HG02642 (cell line): ENCODE measurements at regions not wholly inside any gene's neighbourhood (a gene's known extent, or its start where the extent isn't known, plus 50 kb on each side); places are given as distances from the start of the nearest gene placed in this dataset.
"Not testable (repeated sequence)": the region's sequence is repeated elsewhere in the genome, so short reads cannot be mapped to it uniquely, and the experiment has no call there.

Experiments used
- ATAC-seq: cut with Tn5 transposase; IDR thresholded peaks from one replicate; pipeline ENCODE4 v1.9.1; 2021; ENCODE audit warnings: mild to moderate bottlenecking; ENCODE audit not compliant: unreplicated experiment, poor library complexity

DNA sequence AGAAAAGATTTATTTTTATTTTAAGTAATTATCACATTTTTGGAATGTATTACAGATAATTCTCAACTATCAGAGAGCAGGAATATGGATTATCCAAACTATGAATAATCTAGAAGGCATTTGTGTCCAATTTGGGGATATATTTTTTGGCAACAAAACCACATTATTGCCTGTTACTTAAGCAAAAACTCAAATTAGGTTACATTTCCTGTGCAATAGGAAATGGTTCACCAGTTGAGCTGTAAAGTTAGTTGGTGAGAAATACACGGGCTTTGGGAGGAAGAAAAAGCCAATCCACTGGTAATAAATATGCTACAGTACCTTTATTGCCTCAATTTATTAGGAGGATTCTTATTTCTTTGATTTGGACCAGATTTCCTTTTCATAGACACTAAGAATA lies 1075.2 kb downstream of the PCDH9 start:
- ATAC-seq = no peak

GRCh38 chr13:66154354-66154753 lies 1075.8 kb downstream of the PCDH9 start:
- no peak for ATAC-seq

DNA sequence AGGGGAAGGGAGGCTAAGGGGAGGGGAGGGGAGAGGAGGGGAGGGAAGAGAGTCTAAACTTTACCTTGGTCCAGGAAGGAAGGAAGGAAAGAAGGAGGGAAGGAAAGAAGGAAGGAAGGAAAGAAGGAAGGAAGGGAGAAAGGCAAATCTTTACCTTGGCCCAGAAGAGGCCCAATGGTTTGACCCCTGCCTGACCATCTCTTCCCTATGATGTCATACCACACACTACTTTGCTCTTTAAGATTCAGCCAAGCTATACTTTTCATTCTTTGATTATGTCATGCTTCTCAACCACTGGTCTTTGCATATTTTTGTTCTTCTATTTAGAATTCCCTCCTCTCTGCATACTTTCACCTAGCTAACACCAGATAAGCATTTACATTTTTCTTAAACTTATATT lies 1077.5 kb downstream of the PCDH9 start:
- no peak for ATAC-seq

- ATAC-seq = not testable (repeated sequence)
Measured at GRCh38 chr13:66144357-66144756, 1085.8 kb downstream of the PCDH9 start.

- ATAC-seq = peak; percentile 25
Measured at GRCh38 chr13:66139701-66140100, 1090.4 kb downstream of the PCDH9 start.

- no peak for ATAC-seq
Measured at GRCh38 chr13:66139250-66139649, 1090.9 kb downstream of the PCDH9 start.

GRCh38 chr13:66138172-66138811 lies 1091.8 kb downstream of the PCDH9 start:
- ATAC-seq = peak; percentile 94

- no peak for ATAC-seq
Measured at GRCh38 chr13:66137384-66137783, 1092.8 kb downstream of the PCDH9 start.

DNA sequence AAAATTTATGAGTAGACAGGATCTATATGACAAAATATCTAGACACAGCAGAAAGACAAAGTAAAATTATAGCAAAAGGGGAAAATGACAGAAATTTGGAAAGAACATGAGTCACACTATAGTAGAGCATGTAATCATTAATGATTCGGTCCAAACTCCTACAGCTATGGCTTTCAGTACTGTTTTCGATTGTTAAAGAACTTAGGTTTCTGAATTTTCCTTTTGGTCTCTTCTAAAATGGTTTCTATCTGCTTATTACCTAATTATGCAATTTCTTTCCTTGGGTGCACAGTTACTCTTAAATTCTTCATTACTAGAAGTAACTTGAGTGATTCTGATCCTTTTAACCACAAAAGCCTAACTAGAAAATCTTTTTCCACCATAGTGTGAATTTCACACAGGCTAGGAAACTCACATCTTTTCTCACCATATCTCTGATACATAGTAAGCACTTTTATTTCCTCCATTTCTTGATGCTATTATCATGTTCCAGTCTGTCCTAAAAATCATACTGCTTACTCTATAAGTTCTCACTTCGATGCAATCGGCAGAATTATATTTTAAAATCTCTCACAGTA lies 1101.4 kb downstream of the PCDH9 start:
- peak; percentile 95 for ATAC-seq

DNA sequence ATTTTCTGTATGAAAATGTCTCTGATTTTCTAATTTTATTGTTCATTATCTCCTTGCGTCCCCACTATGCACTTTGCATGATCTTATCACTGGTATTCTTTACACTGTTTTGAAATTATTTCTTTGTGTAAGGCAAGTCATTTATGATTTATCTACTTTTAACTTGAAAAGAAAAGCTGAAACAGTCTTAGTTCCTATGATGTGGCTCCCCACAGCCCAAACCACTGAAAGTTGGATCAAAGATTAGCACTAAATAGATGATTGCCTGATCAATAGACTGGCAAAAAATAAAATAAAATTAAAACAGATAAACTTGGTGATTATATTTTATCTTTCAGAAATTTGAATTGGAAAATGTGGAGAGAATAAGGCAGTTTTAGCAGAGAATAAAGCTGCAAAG lies 1101.9 kb downstream of the PCDH9 start:
- peak; percentile 23 for ATAC-seq

- no peak for ATAC-seq
Measured at GRCh38 chr13:66117563-66117962, 1112.6 kb downstream of the PCDH9 start.

- ATAC-seq = no peak
Measured at GRCh38 chr13:66113882-66114526, 1116.1 kb downstream of the PCDH9 start.

DNA sequence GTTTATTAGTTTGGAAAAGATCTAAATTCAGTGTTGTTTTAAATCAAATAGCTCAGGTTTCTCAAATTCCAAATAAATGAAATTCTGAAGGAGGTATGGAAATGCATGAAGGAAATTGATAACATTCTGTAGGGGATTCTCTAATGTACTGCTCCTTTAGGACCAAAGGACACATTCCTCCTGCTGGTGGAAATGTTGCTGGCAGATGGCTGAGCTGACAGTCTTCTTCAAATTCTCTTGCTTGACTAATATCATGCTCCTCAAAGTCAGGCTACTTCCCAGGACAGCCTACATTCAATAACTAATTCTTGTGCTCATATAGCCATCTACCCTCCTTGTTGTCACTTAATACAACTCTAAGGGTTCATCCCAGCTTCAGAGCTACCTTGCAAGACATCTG lies 1118.5 kb downstream of the PCDH9 start:
- ATAC-seq = no peak

- no peak for ATAC-seq
Measured at GRCh38 chr13:66106246-66106645, 1123.9 kb downstream of the PCDH9 start.

- no peak for ATAC-seq
Measured at GRCh38 chr13:66102864-66103263, 1127.3 kb downstream of the PCDH9 start.

- no peak for ATAC-seq
Measured at GRCh38 chr13:66099825-66100224, 1130.3 kb downstream of the PCDH9 start.

- no peak for ATAC-seq
Measured at GRCh38 chr13:66098931-66099628, 1131.1 kb downstream of the PCDH9 start.

GRCh38 chr13:66089711-66090110 lies 1140.4 kb downstream of the PCDH9 start:
- ATAC-seq = no peak

GRCh38 chr13:66087269-66087710 lies 1142.8 kb downstream of the PCDH9 start:
- no peak for ATAC-seq

GRCh38 chr13:66077132-66077689 lies 1152.9 kb downstream of the PCDH9 start:
- ATAC-seq = no peak

- no peak for ATAC-seq
Measured at GRCh38 chr13:66076417-66076816, 1153.7 kb downstream of the PCDH9 start.
